CD4-positive, alpha-beta memory T cell (primary cell): ENCODE measurements at regions not wholly inside any gene's neighbourhood (a gene's known extent, or its start where the extent isn't known, plus 50 kb on each side); places are given as distances from the start of the nearest gene placed in this dataset.
"Not testable (repeated sequence)": the region's sequence is repeated elsewhere in the genome, so short reads cannot be mapped to it uniquely, and the experiment has no call there.

Experiments used
- CTCF ChIA-PET: fragments of 350-600 bp; sonication (Branson Sonifier 250); formaldehyde crosslinking; loops from one replicate; lab custom pipeline; 2021; ENCODE audit warnings: inconsistent platforms; ENCODE audit not compliant: partially characterized antibody; lab: Charles Lee
- POLR2A ChIA-PET: fragments of 350-600 bp; sonication (Branson Sonifier 250); formaldehyde crosslinking; loops from one replicate; lab custom pipeline; 2021; ENCODE audit not compliant: partially characterized antibody; lab: Charles Lee
- DNase-seq, 5 donors: peaks; one replicate each; pipeline versions ENCODE4 v3.0.0 to v3.0.0-alpha.2; 2020 to 2022; ENCODE audit warnings: mixed read lengths in 1 of 5
- H3K27ac ChIP-seq: one replicate; pipeline ENCODE4 v1.7.0; 2013; ENCODE audit warnings: low read depth, low read length
- H3K27me3 ChIP-seq: 2 replicates; pipeline ENCODE4 v1.7.0; 2013; ENCODE audit warnings: mild to moderate bottlenecking, low read length, moderate library complexity; ENCODE audit not compliant: insufficient read depth
- H3K36me3 ChIP-seq: 2 replicates; pipeline ENCODE4 v1.7.0; 2013; ENCODE audit warnings: mild to moderate bottlenecking, low read length, moderate library complexity; ENCODE audit not compliant: insufficient read depth
- H3K4me1 ChIP-seq: 2 replicates; pipeline ENCODE4 v1.7.0; 2013; ENCODE audit warnings: mild to moderate bottlenecking, low read length, moderate library complexity; ENCODE audit not compliant: insufficient read depth
- H3K4me3 ChIP-seq, 2 donors: one replicate each; pipeline ENCODE4 v1.7.0; 2013; ENCODE audit warnings: low read length in 2 of 2, mild to moderate bottlenecking in 1 of 2
- H3K9me3 ChIP-seq, 2 donors: one replicate each; pipeline ENCODE4 v1.7.0; 2013; ENCODE audit warnings: low read length in 2 of 2, control low read depth in 1 of 2; ENCODE audit not compliant: control insufficient read depth in 1 of 2
- H3K27ac Mint-ChIP-seq, 7 donors: one replicate each; pipeline ENCODE4 v1.8.0; 2020 to 2021; ENCODE audit warnings: mixed read lengths in 7 of 7, mild to moderate bottlenecking in 6 of 7, inconsistent platforms in 3 of 7, moderate library complexity in 3 of 7
- H3K27me3 Mint-ChIP-seq, 2 donors: one replicate each; pipeline ENCODE4 v1.8.0; 2020 to 2021; ENCODE audit warnings: mixed read lengths in 2 of 2
- H3K36me3 Mint-ChIP-seq, 2 donors: one replicate each; pipeline ENCODE4 v1.8.0; 2020 to 2021; ENCODE audit warnings: mixed read lengths in 2 of 2, inconsistent platforms in 1 of 2, mild to moderate bottlenecking in 1 of 2
- H3K4me1 Mint-ChIP-seq, 4 donors: one replicate each; pipeline ENCODE4 v1.8.0; 2020 to 2021; ENCODE audit warnings: mixed read lengths in 4 of 4, mild to moderate bottlenecking in 1 of 4
- H3K4me3 Mint-ChIP-seq, 8 donors: one replicate each; pipeline ENCODE4 v1.8.0; 2020 to 2021; ENCODE audit warnings: mixed read lengths in 8 of 8, mild to moderate bottlenecking in 7 of 8, moderate library complexity in 6 of 8, inconsistent platforms in 3 of 8
- H3K9me3 Mint-ChIP-seq, 8 donors: one replicate each; pipeline ENCODE4 v1.8.0; 2020 to 2021; ENCODE audit warnings: mixed read lengths in 8 of 8, mild to moderate bottlenecking in 5 of 8, inconsistent platforms in 3 of 8, moderate library complexity in 1 of 8
- intact Hi-C: fragments of 100-400 bp; cut with micrococcal nuclease; formaldehyde crosslinking; loops from one replicate; pipeline ENCODE4 v1.15.1; 2023

- Mint-ChIP-seq H3K4me3 (no peak overlapping the region), H3K36me3 (no peaks in the 10 kb centered on the region)
- POLR2A ChIA-PET, result no interaction called here
Observed at GRCh38 chr4:180341926-180342325, 1901.3 kb upstream of the TENM3 start.

GRCh38 chr4:180350901-180351300 is 1892.3 kb upstream of the TENM3 start:
- Histone ChIP-seq H3K27me3 (no peaks in the 10 kb centered on the region), H3K36me3 (no peaks in the 10 kb centered on the region), H3K27ac (no peak overlapping the region), H3K9me3 (no peaks in the 10 kb centered on the region), H3K4me1 (no peaks in the 10 kb centered on the region), H3K4me3 (no peak overlapping the region)
- H3K27ac Mint-ChIP-seq, result no peak overlapping the region
- intact Hi-C loops, result no loop called here
- H3K4me1 Mint-ChIP-seq, result no peaks in the 10 kb centered on the region
- ChIA-PET CTCF (no interaction called here), POLR2A (no interaction called here)
- H3K4me3 Mint-ChIP-seq, result no peak overlapping the region
- no peaks in the 10 kb centered on the region for H3K27me3 Mint-ChIP-seq
- DNase-seq, result no peak
- H3K36me3 Mint-ChIP-seq, result no peaks in the 10 kb centered on the region
- H3K9me3 Mint-ChIP-seq, result peaks cover 0 to 21% (median 9%) of the 10 kb centered on the region in 8 donors

More at GRCh38 chr4:180341926-180342325, 1901.3 kb upstream of the TENM3 start:
- Mint-ChIP-seq H3K4me1 (no peaks in the 10 kb centered on the region), H3K9me3 (peaks cover 0 to 14% (median 7%) of the 10 kb centered on the region in 8 donors), H3K27ac (no peak overlapping the region), H3K27me3 (no peaks in the 10 kb centered on the region)
- intact Hi-C loops, result no loop called here
- H3K27me3 ChIP-seq, result no peaks in the 10 kb centered on the region
- no peak for DNase-seq
- H3K4me3 ChIP-seq, result no peak overlapping the region
- CTCF ChIA-PET, result no interaction called here
- H3K9me3 ChIP-seq, result no peaks in the 10 kb centered on the region
- no peaks in the 10 kb centered on the region for H3K36me3 ChIP-seq
- H3K4me1 ChIP-seq, result no peaks in the 10 kb centered on the region
- H3K27ac ChIP-seq, result no peak overlapping the region

GRCh38 chr4:180356766-180357165 is 1886.4 kb upstream of the TENM3 start:
- intact Hi-C loops, result no loop called here
- no peak overlapping the region for H3K4me3 ChIP-seq
- H3K27me3 ChIP-seq, result no peaks in the 10 kb centered on the region
- no peaks in the 10 kb centered on the region for H3K4me1 ChIP-seq
- Mint-ChIP-seq H3K4me1 (no peaks in the 10 kb centered on the region), H3K9me3 (peaks cover 5 to 27% (median 12%) of the 10 kb centered on the region in 8 donors), H3K27ac (no peak overlapping the region), H3K27me3 (no peaks in the 10 kb centered on the region), H3K4me3 (no peak overlapping the region), H3K36me3 (no peaks in the 10 kb centered on the region)
- CTCF ChIA-PET, result no interaction called here
- POLR2A ChIA-PET, result no interaction called here
- no peaks in the 10 kb centered on the region for H3K36me3 ChIP-seq
- no peak overlapping the region for H3K27ac ChIP-seq
- DNase-seq, result no peak
- no peaks in the 10 kb centered on the region for H3K9me3 ChIP-seq

GRCh38 chr4:180360113-180360512 is 1883.1 kb upstream of the TENM3 start:
- H3K4me1 Mint-ChIP-seq, H3K27me3 Mint-ChIP-seq, DNase-seq, H3K36me3 Mint-ChIP-seq, H3K27ac Mint-ChIP-seq, H3K27ac ChIP-seq, H3K9me3 ChIP-seq, H3K4me1 ChIP-seq, H3K4me3 Mint-ChIP-seq, H3K36me3 ChIP-seq, intact Hi-C loops, POLR2A ChIA-PET, H3K4me3 ChIP-seq, H3K27me3 ChIP-seq, CTCF ChIA-PET: not testable (repeated sequence)
- H3K9me3 Mint-ChIP-seq, result peaks cover 5 to 20% (median 12%) of the 10 kb centered on the region in 8 donors

- no peak overlapping the region for H3K4me3 Mint-ChIP-seq
- no peaks in the 10 kb centered on the region for H3K4me1 Mint-ChIP-seq
- intact Hi-C loops, result no loop called here
Observed at GRCh38 chr4:180363815-180364214, 1879.4 kb upstream of the TENM3 start.

GRCh38 chr4:180372691-180373090 is 1870.5 kb upstream of the TENM3 start:
- H3K4me1 Mint-ChIP-seq, result no peaks in the 10 kb centered on the region
- Histone ChIP-seq H3K36me3 (no peaks in the 10 kb centered on the region), H3K27ac (no peak overlapping the region), H3K27me3 (no peaks in the 10 kb centered on the region), H3K4me1 (no peaks in the 10 kb centered on the region), H3K4me3 (no peak overlapping the region), H3K9me3 (no peaks in the 10 kb centered on the region)
- H3K36me3 Mint-ChIP-seq, result no peaks in the 10 kb centered on the region
- H3K9me3 Mint-ChIP-seq, result peaks cover 0 to 9% (median 2%) of the 10 kb centered on the region in 8 donors
- H3K27me3 Mint-ChIP-seq, result no peaks in the 10 kb centered on the region
- intact Hi-C loops, result no loop called here
- no peak overlapping the region for H3K27ac Mint-ChIP-seq
- no peak for DNase-seq
- H3K4me3 Mint-ChIP-seq, result no peak overlapping the region
- CTCF ChIA-PET, result no interaction called here
- POLR2A ChIA-PET, result no interaction called here

More at GRCh38 chr4:180363815-180364214, 1879.4 kb upstream of the TENM3 start:
- Histone ChIP-seq H3K36me3 (no peaks in the 10 kb centered on the region), H3K27me3 (no peaks in the 10 kb centered on the region), H3K4me3 (no peak overlapping the region), H3K4me1 (no peaks in the 10 kb centered on the region), H3K9me3 (peaks cover 0 to 3% of the 10 kb centered on the region in 2 donors), H3K27ac (no peak overlapping the region)
- DNase-seq, result no peak
- ChIA-PET POLR2A (no interaction called here), CTCF (interaction anchor here (1.6 kb wide), 1 partner anchor 12 kb away, joined by 3 read pairs; no protein-coding TSS in a partner anchor)
- no peak overlapping the region for H3K27ac Mint-ChIP-seq
- peaks cover 2 to 19% (median 12%) of the 10 kb centered on the region in 8 donors for H3K9me3 Mint-ChIP-seq
- no peaks in the 10 kb centered on the region for H3K36me3 Mint-ChIP-seq
- H3K27me3 Mint-ChIP-seq, result no peaks in the 10 kb centered on the region

GRCh38 chr4:180377741-180378140 is 1865.5 kb upstream of the TENM3 start:
- Mint-ChIP-seq H3K36me3 (no peaks in the 10 kb centered on the region), H3K27ac (no peak overlapping the region), H3K27me3 (no peaks in the 10 kb centered on the region), H3K4me3 (no peak overlapping the region), H3K9me3 (peaks cover 0 to 7% (median 1%) of the 10 kb centered on the region in 8 donors), H3K4me1 (no peaks in the 10 kb centered on the region)
- Histone ChIP-seq H3K4me1 (no peaks in the 10 kb centered on the region), H3K27me3 (no peaks in the 10 kb centered on the region), H3K27ac (no peak overlapping the region), H3K9me3 (no peaks in the 10 kb centered on the region), H3K36me3 (no peaks in the 10 kb centered on the region), H3K4me3 (no peak overlapping the region)
- CTCF ChIA-PET, result no interaction called here
- POLR2A ChIA-PET, result no interaction called here
- intact Hi-C loops, result no loop called here
- no peak for DNase-seq

- no peak for DNase-seq
- Histone ChIP-seq H3K27ac (no peak overlapping the region), H3K4me3 (no peak overlapping the region), H3K9me3 (no peaks in the 10 kb centered on the region), H3K4me1 (no peaks in the 10 kb centered on the region), H3K36me3 (no peaks in the 10 kb centered on the region), H3K27me3 (no peaks in the 10 kb centered on the region)
- Mint-ChIP-seq H3K9me3 (peaks cover 0 to 8% (median 3%) of the 10 kb centered on the region in 8 donors), H3K27ac (no peak overlapping the region), H3K36me3 (no peaks in the 10 kb centered on the region), H3K4me3 (no peak overlapping the region), H3K27me3 (no peaks in the 10 kb centered on the region), H3K4me1 (no peaks in the 10 kb centered on the region)
- ChIA-PET POLR2A (no interaction called here), CTCF (no interaction called here)
- intact Hi-C loops, result no loop called here
Observed at GRCh38 chr4:180380733-180381132, 1862.5 kb upstream of the TENM3 start.
